ENCODE measurements at regions not wholly inside any gene's neighbourhood (a gene's known extent, or its start where the extent isn't known, plus 50 kb on each side); places are given as distances from the start of the nearest gene placed in this dataset.

GRCh38 chr10:10126218-10126617 lies 891.5 kb upstream of the CELF2 start:
- TF ChIP-seq, protein P1, sequence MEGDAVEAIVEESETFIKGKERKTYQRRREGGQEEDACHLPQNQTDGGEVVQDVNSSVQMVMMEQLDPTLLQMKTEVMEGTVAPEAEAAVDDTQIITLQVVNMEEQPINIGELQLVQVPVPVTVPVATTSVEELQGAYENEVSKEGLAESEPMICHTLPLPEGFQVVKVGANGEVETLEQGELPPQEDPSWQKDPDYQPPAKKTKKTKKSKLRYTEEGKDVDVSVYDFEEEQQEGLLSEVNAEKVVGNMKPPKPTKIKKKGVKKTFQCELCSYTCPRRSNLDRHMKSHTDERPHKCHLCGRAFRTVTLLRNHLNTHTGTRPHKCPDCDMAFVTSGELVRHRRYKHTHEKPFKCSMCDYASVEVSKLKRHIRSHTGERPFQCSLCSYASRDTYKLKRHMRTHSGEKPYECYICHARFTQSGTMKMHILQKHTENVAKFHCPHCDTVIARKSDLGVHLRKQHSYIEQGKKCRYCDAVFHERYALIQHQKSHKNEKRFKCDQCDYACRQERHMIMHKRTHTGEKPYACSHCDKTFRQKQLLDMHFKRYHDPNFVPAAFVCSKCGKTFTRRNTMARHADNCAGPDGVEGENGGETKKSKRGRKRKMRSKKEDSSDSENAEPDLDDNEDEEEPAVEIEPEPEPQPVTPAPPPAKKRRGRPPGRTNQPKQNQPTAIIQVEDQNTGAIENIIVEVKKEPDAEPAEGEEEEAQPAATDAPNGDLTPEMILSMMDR (IDR thresholded peaks at IDR 0.05): no peak
- TF ChIP-seq MAFK (IDR thresholded peaks at IDR 0.05; ENCODE audit: partially characterized antibody) (no peak), EP300 (IDR thresholded peaks at IDR 0.05) (no peak), KDM5A (IDR thresholded peaks at IDR 0.05) (no peak), MAZ (IDR thresholded peaks at IDR 0.05; ENCODE audit: borderline replicate concordance, low read depth, low read length) (no peak), RAD21 (conservative IDR thresholded peaks at IDR 0.05 in 1 of 2, IDR thresholded peaks at IDR 0.05 in 1 of 2) (no peak), CHD2 (IDR thresholded peaks at IDR 0.05; ENCODE audit: low read length, partially characterized antibody) (no peak), HMGXB4 (CRISPR knock-in tag; IDR thresholded peaks at IDR 0.05; ENCODE audit: borderline replicate concordance) (no peak), POLR2A (IDR thresholded peaks at IDR 0.05; ENCODE audit: low read length) (no peak), POLR2AphosphoS2 (conservative IDR thresholded peaks at IDR 0.05; ENCODE audit: low read length) (no peak), RARB (CRISPR knock-in tag; IDR thresholded peaks at IDR 0.05) (no peak), BCL3 (IDR thresholded peaks at IDR 0.05) (no peak), MYC (IDR thresholded peaks at IDR 0.05; ENCODE audit: borderline replicate concordance, low read length) (no peak)
- TF ChIP-seq, protein P2, sequence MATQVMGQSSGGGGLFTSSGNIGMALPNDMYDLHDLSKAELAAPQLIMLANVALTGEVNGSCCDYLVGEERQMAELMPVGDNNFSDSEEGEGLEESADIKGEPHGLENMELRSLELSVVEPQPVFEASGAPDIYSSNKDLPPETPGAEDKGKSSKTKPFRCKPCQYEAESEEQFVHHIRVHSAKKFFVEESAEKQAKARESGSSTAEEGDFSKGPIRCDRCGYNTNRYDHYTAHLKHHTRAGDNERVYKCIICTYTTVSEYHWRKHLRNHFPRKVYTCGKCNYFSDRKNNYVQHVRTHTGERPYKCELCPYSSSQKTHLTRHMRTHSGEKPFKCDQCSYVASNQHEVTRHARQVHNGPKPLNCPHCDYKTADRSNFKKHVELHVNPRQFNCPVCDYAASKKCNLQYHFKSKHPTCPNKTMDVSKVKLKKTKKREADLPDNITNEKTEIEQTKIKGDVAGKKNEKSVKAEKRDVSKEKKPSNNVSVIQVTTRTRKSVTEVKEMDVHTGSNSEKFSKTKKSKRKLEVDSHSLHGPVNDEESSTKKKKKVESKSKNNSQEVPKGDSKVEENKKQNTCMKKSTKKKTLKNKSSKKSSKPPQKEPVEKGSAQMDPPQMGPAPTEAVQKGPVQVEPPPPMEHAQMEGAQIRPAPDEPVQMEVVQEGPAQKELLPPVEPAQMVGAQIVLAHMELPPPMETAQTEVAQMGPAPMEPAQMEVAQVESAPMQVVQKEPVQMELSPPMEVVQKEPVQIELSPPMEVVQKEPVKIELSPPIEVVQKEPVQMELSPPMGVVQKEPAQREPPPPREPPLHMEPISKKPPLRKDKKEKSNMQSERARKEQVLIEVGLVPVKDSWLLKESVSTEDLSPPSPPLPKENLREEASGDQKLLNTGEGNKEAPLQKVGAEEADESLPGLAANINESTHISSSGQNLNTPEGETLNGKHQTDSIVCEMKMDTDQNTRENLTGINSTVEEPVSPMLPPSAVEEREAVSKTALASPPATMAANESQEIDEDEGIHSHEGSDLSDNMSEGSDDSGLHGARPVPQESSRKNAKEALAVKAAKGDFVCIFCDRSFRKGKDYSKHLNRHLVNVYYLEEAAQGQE (IDR thresholded peaks at IDR 0.05): no peak
